Epithelial cell of proximal tubule (primary cell): ENCODE measurements at regions not wholly inside any gene's neighbourhood (a gene's known extent, or its start where the extent isn't known, plus 50 kb on each side); places are given as distances from the start of the nearest gene placed in this dataset.
"Not testable (repeated sequence)": the region's sequence is repeated elsewhere in the genome, so short reads cannot be mapped to it uniquely, and the experiment has no call there.

Source experiments
- DNase-seq: peaks from one replicate; pipeline ENCODE4 v3.0.0-alpha.2; 2011; ENCODE audit warnings: low read depth
- H3K4me3 ChIP-seq: 2 replicates; pipeline ENCODE4 v1.5.1; 2011; ENCODE audit warnings: low read depth, mild to moderate bottlenecking, low read length
- CTCF ChIP-seq: conservative IDR thresholded peaks from 2 replicates; pipeline ENCODE4 v1.5.1; 2012; ENCODE audit warnings: low read depth, mild to moderate bottlenecking, low read length

- H3K4me3 ChIP-seq = peak overlapping the region; percentile 41
- no peak for DNase-seq
- TF ChIP-seq CTCF = no peak
Measured at GRCh38 chrX:41009850-41010846, 75.1 kb upstream of the USP9X start.

GRCh38 chrX:41014776-41015360 lies 70.4 kb upstream of the USP9X start:
- no peak for TF ChIP-seq CTCF
- no peak overlapping the region for H3K4me3 ChIP-seq
- DNase-seq = no peak

- DNase-seq, H3K4me3 ChIP-seq: not testable (repeated sequence)
Measured at GRCh38 chrX:41017785-41018184, 67.5 kb upstream of the USP9X start.

- not testable (repeated sequence) for DNase-seq
Measured at GRCh38 chrX:41018391-41019040, 66.7 kb upstream of the USP9X start.

GRCh38 chrX:41019041-41019392 lies 66.2 kb upstream of the USP9X start:
- no peak for DNase-seq
- TF ChIP-seq CTCF = no peak
- H3K4me3 ChIP-seq = no peak overlapping the region

More at GRCh38 chrX:41018391-41019040, 66.7 kb upstream of the USP9X start:
- H3K4me3 ChIP-seq = not testable (repeated sequence)

GRCh38 chrX:41022566-41022965 lies 62.7 kb upstream of the USP9X start:
- no peak for DNase-seq
- TF ChIP-seq CTCF = no peak
- no peak overlapping the region for H3K4me3 ChIP-seq

GRCh38 chrX:41023098-41023497 lies 62.1 kb upstream of the USP9X start:
- DNase-seq = no peak
- TF ChIP-seq CTCF = no peak

More at GRCh38 chrX:41023098-41023497, 62.1 kb upstream of the USP9X start:
- H3K4me3 ChIP-seq = no peak overlapping the region
